GM18498 (cell line): ENCODE measurements at regions not wholly inside any gene's neighbourhood (a gene's known extent, or its start where the extent isn't known, plus 50 kb on each side); places are given as distances from the start of the nearest gene placed in this dataset.
"Not testable (repeated sequence)": the region's sequence is repeated elsewhere in the genome, so short reads cannot be mapped to it uniquely, and the experiment has no call there.

Experiments
- ATAC-seq: cut with Tn5 transposase; IDR thresholded peaks from one replicate; pipeline ENCODE4 v1.9.1; 2021; ENCODE audit warnings: mild to moderate bottlenecking, moderate library complexity; ENCODE audit not compliant: unreplicated experiment

- no peak for ATAC-seq
Measured at GRCh38 chr1:118303534-118303933, 118.5 kb upstream of the SPAG17 start.

DNA sequence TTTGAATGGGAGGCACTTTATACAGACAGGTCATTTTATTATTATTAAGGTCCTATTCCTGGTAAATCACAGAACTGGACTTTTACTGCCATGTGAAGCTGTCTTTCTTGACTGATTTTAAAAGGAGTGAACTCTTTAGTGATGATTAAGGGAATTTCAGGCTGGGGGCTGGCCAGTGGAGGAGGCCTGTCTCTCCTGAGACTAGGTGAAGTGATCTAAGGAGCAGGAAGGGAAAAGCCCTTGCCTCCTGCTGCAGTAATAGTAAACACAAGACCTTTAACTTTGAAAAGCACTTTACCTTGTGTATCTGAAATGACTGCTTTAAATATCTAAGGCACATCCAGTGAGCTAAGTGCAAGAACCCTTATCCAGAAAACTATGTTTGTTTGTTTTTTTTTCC, 118.0 kb upstream of the SPAG17 start:
- no peak for ATAC-seq

GRCh38 chr1:118302145-118302544, 117.1 kb upstream of the SPAG17 start:
- no peak for ATAC-seq

DNA sequence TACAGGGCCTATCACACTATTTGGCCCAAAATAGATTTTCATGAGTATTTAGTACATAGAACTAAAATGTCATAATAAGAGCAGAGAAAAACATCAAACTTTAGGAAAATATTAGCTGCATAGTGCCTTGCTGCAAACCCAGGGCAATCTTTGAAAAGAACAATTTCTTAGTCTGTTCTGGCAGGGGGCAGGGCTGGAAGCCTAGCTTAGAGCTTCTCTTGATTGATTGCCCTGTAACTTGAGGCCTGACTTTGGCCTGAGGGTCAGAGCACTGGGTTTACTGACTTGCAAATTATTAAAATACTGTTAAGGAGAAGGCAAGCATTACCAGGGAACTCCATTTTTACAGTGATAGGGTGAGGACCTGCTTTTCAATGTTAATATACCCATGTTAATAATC, 115.8 kb upstream of the SPAG17 start:
- ATAC-seq = no peak

DNA sequence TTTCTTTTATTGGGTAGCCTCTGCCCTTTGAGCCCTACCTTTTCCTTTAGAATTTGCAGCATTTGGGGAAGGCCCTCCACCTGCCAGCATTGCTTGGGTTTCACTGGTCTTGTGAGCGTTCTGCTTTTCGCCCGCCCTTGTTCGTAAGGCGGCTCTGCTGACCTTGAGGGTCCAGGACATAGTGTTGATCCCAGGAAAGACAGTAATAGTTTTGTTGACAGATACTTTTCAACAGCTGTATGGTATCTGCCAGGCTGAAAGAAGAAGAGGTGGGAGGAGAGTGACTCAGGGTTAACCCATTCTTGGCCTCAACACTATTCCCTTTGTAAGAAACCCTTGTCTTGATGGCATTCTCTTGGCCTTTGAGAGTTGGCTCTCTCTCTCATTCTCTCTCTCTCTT, 113.4 kb upstream of the SPAG17 start:
- no peak for ATAC-seq

GRCh38 chr1:118297521-118297920, 112.5 kb upstream of the SPAG17 start:
- ATAC-seq = no peak

- no peak for ATAC-seq
Measured at GRCh38 chr1:118294875-118295642, 110.0 kb upstream of the SPAG17 start.

GRCh38 chr1:118291661-118292060, 106.6 kb upstream of the SPAG17 start:
- ATAC-seq = no peak

DNA sequence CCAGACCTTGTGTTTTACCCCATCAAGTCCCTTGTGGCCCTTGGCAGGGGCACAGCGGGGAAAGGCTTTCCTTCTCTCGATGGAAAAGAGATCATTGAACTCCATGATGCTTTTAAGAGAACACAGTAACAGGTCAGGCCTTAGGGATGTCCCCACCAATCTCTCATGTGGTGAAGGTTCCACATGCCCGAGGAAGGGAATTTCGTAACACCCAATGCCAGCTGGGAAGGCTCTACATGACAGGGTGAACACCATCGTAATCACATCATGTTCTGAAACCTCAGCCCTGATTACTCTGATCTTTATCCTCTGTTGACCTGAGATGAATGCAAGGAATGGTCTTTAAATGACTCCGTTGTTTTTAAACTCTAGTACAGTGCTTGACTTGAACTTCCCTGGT, 105.5 kb upstream of the SPAG17 start:
- ATAC-seq = no peak

- ATAC-seq = no peak
Measured at GRCh38 chr1:118290046-118290445, 105.0 kb upstream of the SPAG17 start.

DNA sequence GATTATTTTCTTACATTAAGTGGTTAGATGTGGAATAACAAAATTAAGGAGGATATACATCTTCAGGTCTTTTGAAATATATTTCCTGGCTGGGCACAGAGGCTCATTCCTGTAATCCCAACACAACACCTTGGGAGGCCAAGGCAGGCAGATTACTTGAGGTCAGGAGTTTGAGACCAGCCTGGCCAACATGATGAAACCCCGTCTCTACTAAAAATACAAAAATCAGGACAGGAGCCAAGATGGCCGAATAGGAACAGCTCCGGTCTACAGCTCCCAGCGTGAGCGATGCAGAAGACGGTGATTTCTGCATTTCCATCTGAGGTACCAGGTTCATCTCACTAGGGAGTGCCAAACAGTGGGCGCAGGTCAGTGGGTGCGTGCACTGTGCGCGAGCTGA, 95.6 kb upstream of the SPAG17 start:
- ATAC-seq = not testable (repeated sequence)

DNA sequence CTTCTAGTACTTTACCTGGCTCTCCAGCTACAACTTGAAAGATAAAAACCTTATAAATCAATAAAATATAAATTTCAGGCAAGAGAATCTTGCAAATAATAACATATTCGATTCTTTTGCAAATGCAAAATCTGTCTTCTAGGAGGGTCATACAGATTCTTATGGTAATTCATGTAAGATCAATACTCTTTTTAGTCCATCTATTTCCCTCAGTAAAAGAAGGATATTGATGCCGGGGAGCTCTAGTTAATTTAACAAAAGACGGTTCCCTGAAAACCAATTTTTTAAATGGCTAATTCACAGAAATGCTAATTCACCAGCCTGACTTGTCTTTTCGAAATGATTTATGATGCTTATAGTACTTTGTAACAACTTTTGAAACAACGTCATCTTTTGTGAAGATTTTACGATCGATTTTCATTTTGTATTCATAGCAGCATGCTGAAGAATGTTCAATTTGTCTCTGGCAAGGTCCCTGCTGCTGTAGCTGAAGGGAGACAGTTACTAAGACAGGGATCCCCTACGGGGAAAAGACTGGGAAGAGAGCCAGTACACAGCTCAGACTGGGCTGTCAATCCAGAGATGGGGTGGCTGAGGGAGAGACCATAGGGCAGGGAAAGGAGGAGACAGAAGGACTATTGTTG, 90.6 kb upstream of the SPAG17 start:
- ATAC-seq = no peak

DNA sequence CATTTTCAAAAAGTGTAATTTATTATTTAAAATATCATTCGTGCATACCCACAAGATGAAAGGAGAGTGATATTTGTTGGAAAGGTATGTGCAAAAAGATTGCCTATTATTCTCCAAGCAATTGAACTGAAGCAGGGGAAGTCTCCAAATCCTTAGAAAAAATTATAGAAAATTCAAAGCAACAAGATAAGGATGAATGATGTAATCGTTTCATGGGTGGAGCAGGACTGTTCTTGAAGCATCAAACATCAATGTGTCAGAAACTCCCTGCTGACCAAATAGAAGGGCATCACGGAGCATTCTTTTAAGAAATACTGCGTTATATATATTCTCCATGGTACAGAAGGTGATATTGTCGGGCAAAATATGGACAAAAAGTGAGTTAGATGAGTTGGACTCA, 87.9 kb upstream of the SPAG17 start:
- no peak for ATAC-seq

GRCh38 chr1:118271883-118272282, 86.9 kb upstream of the SPAG17 start:
- no peak for ATAC-seq

DNA sequence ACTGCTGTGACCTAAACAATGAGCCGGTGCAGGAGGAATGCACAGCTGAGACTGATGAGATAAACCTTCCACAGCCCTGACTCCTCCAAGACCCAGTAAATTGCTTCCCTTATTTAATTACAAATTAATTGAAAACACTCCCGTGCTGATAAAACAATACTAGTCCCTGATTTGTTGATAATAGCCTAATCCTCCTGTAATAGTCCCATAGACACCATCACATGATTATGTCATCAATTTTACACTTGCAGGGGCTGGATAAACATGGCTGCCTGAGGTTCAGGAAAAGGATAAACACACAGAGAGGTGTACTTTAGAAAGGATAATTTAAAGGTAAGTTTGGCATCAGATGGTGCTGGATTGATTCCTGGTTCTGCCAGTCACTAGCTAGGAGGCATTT, 84.6 kb upstream of the SPAG17 start:
- no peak for ATAC-seq

GRCh38 chr1:118266436-118266835, 81.4 kb upstream of the SPAG17 start:
- no peak for ATAC-seq

DNA sequence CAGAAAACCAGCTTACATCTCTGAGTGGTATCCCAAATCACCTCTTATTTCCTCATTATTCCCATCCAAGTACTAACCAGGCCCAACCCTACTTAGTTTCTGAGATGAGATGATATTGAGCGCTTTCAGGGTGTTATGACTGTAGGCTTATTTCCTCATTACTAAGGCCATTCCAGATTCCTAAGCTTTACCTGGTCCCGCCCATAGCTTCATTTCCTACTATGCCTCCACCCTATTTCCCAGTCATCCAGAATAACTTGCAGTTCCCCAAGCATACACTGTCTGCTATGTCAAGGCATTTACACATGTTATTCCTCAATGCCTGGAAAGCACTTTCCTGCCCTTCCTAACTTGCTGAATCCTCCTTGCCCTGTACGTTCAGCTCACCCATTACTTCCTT, 79.3 kb upstream of the SPAG17 start:
- no peak for ATAC-seq

DNA sequence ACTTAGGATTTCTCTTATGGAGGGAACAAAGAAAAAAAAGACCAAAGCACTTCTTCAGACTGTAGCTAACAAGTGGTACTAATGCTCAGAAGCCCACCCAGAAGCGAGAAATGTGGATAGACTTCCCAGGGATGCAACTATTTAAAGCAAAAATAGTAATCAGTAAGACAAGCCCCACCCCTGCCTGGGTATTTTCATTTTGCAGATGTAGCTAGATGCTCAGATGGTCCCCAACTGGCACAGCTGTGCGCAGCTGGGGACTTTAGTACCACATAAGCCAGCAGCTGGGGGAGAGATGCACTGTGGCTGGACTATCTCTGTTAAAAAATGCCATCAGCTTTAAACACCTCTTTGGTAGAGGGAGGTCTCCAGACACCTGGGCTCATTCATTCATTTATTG, 77.8 kb upstream of the SPAG17 start:
- ATAC-seq = no peak

- no peak for ATAC-seq
Measured at GRCh38 chr1:118258975-118259374, 73.9 kb upstream of the SPAG17 start.

GRCh38 chr1:118257946-118258345, 72.9 kb upstream of the SPAG17 start:
- no peak for ATAC-seq

DNA sequence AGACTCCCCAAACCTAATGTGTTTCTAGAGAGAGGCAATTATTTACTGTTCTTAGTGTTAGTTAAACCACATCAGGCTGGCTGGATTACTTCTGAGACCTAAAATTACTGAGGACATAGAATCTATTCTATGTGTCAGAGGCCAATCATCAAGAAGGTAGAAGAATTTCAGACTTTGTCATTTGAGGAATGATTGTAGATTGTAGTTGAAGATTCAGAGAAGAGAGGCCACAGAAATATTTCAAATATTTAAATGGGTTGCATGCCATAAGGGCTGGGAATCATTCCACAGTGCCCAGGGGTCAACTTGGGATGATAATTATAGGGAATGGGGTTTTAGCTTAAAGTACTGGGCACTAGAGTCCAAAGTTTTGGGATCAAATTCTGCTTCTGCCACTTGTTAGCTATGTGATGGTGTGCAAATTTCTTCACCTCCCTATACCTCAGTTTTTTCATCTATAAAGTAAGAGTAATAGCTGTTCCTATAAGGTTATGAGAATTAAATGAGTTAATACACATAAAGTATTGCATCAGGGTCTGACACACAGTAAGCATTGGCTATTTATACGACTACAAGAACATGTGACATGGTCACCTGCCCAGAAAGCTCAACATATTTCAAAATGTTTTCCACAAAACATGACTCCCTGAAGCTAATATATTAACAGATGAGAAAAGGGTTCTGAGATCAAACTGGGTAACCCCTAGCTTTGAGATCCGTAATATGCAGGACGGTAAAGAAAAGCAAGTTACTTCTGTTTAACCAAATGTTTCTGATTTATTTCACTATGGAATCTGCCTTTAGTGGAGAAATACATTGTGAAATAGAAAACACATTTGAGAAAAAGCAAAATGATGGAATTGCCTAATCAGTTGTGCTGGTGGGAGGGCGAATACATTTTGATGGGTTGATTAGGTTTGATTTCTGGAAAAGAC, 69.7 kb upstream of the SPAG17 start:
- no peak for ATAC-seq

DNA sequence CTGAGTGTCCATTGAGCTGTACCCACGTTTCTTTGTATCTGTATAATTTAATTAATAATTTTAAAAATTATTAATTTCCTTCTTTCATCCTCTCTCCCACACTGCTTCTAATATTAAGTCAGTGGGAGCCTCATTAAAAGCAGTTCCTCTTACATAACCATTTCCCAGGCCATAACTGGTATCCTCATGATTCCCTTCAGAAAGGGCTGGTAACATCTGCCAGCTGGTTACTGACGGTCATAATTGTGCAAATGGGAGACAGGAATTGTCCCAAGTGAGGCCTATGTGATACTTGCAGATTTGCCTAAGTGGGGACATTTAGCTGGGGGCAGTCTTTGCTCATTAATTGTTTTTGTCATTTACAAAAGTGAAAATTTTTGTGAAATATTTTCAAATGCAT, 69.0 kb upstream of the SPAG17 start:
- ATAC-seq = no peak
